ENCODE measurements at regions not wholly inside any gene's neighbourhood (a gene's known extent, or its start where the extent isn't known, plus 50 kb on each side); places are given as distances from the start of the nearest gene placed in this dataset.
"Not testable (repeated sequence)": the region's sequence is repeated elsewhere in the genome, so short reads cannot be mapped to it uniquely, and the experiment has no call there.

GRCh38 chr18:76627444-76627843, 132.4 kb upstream of the ZNF516 start:
- no peak for DNase-seq

GRCh38 chr18:76626991-76627390, 131.9 kb upstream of the ZNF516 start:
- DNase-seq = no peak

- DNase-seq = no peak
Measured at GRCh38 chr18:76622651-76623050, 127.6 kb upstream of the ZNF516 start.

GRCh38 chr18:76621782-76622495, 126.9 kb upstream of the ZNF516 start:
- no peak for DNase-seq

- no peak for DNase-seq
Measured at GRCh38 chr18:76621226-76621625, 126.2 kb upstream of the ZNF516 start.

GRCh38 chr18:76620321-76621170, 125.5 kb upstream of the ZNF516 start:
- no peak for DNase-seq

GRCh38 chr18:76619621-76620315, 124.7 kb upstream of the ZNF516 start:
- DNase-seq = no peak

- no peak for DNase-seq
Measured at GRCh38 chr18:76619261-76619620, 124.2 kb upstream of the ZNF516 start.

- DNase-seq = no peak
Measured at GRCh38 chr18:76618721-76619120, 123.7 kb upstream of the ZNF516 start.

- DNase-seq = no peak
Measured at GRCh38 chr18:76616373-76616772, 121.3 kb upstream of the ZNF516 start.

- no peak for DNase-seq
Measured at GRCh38 chr18:76615065-76615733, 120.2 kb upstream of the ZNF516 start.

- no peak for DNase-seq
Measured at GRCh38 chr18:76613755-76614120, 118.7 kb upstream of the ZNF516 start.

- DNase-seq = no peak
Measured at GRCh38 chr18:76613053-76613754, 118.2 kb upstream of the ZNF516 start.

GRCh38 chr18:76611750-76612045, 116.7 kb upstream of the ZNF516 start:
- not testable (repeated sequence) for DNase-seq

GRCh38 chr18:76610933-76611749, 116.1 kb upstream of the ZNF516 start:
- no peak for DNase-seq

- no peak for DNase-seq
Measured at GRCh38 chr18:76610012-76610411, 115.0 kb upstream of the ZNF516 start.

- no peak for DNase-seq
Measured at GRCh38 chr18:76605341-76605929, 110.4 kb upstream of the ZNF516 start.

- no peak for DNase-seq
Measured at GRCh38 chr18:76604935-76605240, 109.8 kb upstream of the ZNF516 start.

- DNase-seq = no peak
Measured at GRCh38 chr18:76604108-76604934, 109.3 kb upstream of the ZNF516 start.

GRCh38 chr18:76602191-76602590, 107.1 kb upstream of the ZNF516 start:
- DNase-seq = no peak

- not testable (repeated sequence) for DNase-seq
Measured at GRCh38 chr18:76600076-76600475, 105.0 kb upstream of the ZNF516 start.
